Caco-2 (cell line): ENCODE measurements at regions not wholly inside any gene's neighbourhood (a gene's known extent, or its start where the extent isn't known, plus 50 kb on each side); places are given as distances from the start of the nearest gene placed in this dataset.

Experiments
- BruUV-seq: library from RNA; stranded (reverse); fragments of 400-500 nt; replicated peaks from 2 replicates; lab custom pipeline; 2021; lab: Mats Ljungman, UMichigan
- CTCF ChIA-PET: fragments of 300-600 bp; sonication (Branson Sonifier 250); formaldehyde crosslinking; loops from one replicate; lab custom pipeline; 2022; ENCODE audit warnings: antibody characterized with exemption; lab: Charles Lee
- POLR2A ChIA-PET: fragments of 300-600 bp; sonication (Branson Sonifier 250); formaldehyde crosslinking; loops from one replicate; lab custom pipeline; 2022; ENCODE audit warnings: antibody characterized with exemption; lab: Charles Lee
- DNase-seq, 2 experiments: peaks; one replicate each; pipeline versions ENCODE4 v3.0.0 to v3.0.0-alpha.2; 2020 to 2022
- H3K27me3 ChIP-seq: replicated peaks from 2 replicates; pipeline ENCODE4 v1.6.0; 2011; ENCODE audit warnings: low read length; ENCODE audit not compliant: control insufficient read depth, insufficient read depth
- H3K36me3 ChIP-seq: 2 replicates; pipeline ENCODE4 v1.5.1; 2011; ENCODE audit warnings: low read length; ENCODE audit not compliant: control insufficient read depth, insufficient read depth
- H3K4me1 ChIP-seq: fragments of 250-450 bp; sonication (Bioruptor Pico); 2 replicates; pipeline ENCODE4 v1.5.1; 2020; ENCODE audit warnings: mild to moderate bottlenecking
- H3K4me3 ChIP-seq: 2 replicates; pipeline ENCODE4 v1.5.1; 2011; ENCODE audit warnings: low read depth, mild to moderate bottlenecking, control low read depth, low read length
- H3K9me3 ChIP-seq: fragments of 250-450 bp; sonication (Bioruptor Pico); 2 replicates; pipeline ENCODE4 v1.5.1; 2020; ENCODE audit warnings: mild to moderate bottlenecking, moderate library complexity
- H3K27ac Mint-ChIP-seq: one replicate; pipeline ENCODE4 v1.8.0; 2022; ENCODE audit warnings: mixed read lengths; ENCODE audit not compliant: unreplicated experiment
- H3K27me3 Mint-ChIP-seq: one replicate; pipeline ENCODE4 v1.8.0; 2022; ENCODE audit warnings: mixed read lengths; ENCODE audit not compliant: insufficient read depth, unreplicated experiment
- H3K36me3 Mint-ChIP-seq: one replicate; pipeline ENCODE4 v1.8.0; 2022; ENCODE audit warnings: mild to moderate bottlenecking, mixed read lengths; ENCODE audit not compliant: insufficient read depth, unreplicated experiment
- H3K4me1 Mint-ChIP-seq: one replicate; pipeline ENCODE4 v1.8.0; 2022; ENCODE audit warnings: low read depth, mixed read lengths; ENCODE audit not compliant: unreplicated experiment
- H3K4me3 Mint-ChIP-seq: one replicate; pipeline ENCODE4 v1.8.0; 2022; ENCODE audit warnings: mild to moderate bottlenecking, moderate library complexity, mixed read lengths; ENCODE audit not compliant: unreplicated experiment
- H3K9me3 Mint-ChIP-seq: one replicate; pipeline ENCODE4 v1.8.0; 2022; ENCODE audit warnings: mixed read lengths; ENCODE audit not compliant: unreplicated experiment
- CTCF ChIP-seq, 2 experiments: fragments of 200-600 bp in 1 of 2; IDR thresholded peaks; 1 replicate in 1 of 2; 2 replicates in 1 of 2; pipeline versions ENCODE4 v1.5.1 to v1.8.0; 2011 to 2022; ENCODE audit warnings: antibody characterized with exemption in 1 of 2, control low read depth in 1 of 2, inconsistent platforms in 1 of 2, low read depth in 1 of 2, low read length in 1 of 2, mild to moderate bottlenecking in 1 of 2, moderate library complexity in 1 of 2; ENCODE audit not compliant: insufficient read depth in 1 of 2, severe bottlenecking in 1 of 2, unreplicated experiment in 1 of 2
- intact Hi-C: fragments of 100-400 bp; cut with micrococcal nuclease; formaldehyde crosslinking; loops from one replicate; pipeline ENCODE4 v1.10.0; 2022; ENCODE audit not compliant: unreplicated experiment

- no peak overlapping the region for H3K4me3 Mint-ChIP-seq
- TF ChIP-seq CTCF (IDR thresholded peaks at IDR 0.05; ENCODE audit: insufficient read depth in 1 of 2, low read depth in 1 of 2, low read length in 1 of 2, severe bottlenecking in 1 of 2, unreplicated experiment in 1 of 2), result no peak
- CTCF ChIA-PET, result no interaction called here
- no peaks in the 10 kb centered on the region for H3K4me1 Mint-ChIP-seq
- H3K27me3 Mint-ChIP-seq, result peaks cover 6% of the 10 kb centered on the region
- Histone ChIP-seq H3K4me3 (no peak overlapping the region), H3K4me1 (no peaks in the 10 kb centered on the region), H3K36me3 (no peaks in the 10 kb centered on the region), H3K27me3 (no peaks in the 10 kb centered on the region), H3K9me3 (no peaks in the 10 kb centered on the region)
- H3K9me3 Mint-ChIP-seq, result no peaks in the 10 kb centered on the region
- POLR2A ChIA-PET, result no interaction called here
- DNase-seq, result no peak
- H3K36me3 Mint-ChIP-seq, result no peaks in the 10 kb centered on the region
- no TSS peak for BruUV-seq
- H3K27ac Mint-ChIP-seq, result no peak overlapping the region
- intact Hi-C loops, result no loop called here
Observed at GRCh38 chr9:109861499-109861898, 81.5 kb downstream of the PALM2AKAP2 start.

- no peak for TF ChIP-seq CTCF (IDR thresholded peaks at IDR 0.05; ENCODE audit: insufficient read depth in 1 of 2, low read depth in 1 of 2, low read length in 1 of 2, severe bottlenecking in 1 of 2, unreplicated experiment in 1 of 2)
- intact Hi-C loops, result no loop called here
- Mint-ChIP-seq H3K27me3 (peaks cover 6% of the 10 kb centered on the region), H3K4me3 (no peak overlapping the region), H3K27ac (no peak overlapping the region), H3K9me3 (no peaks in the 10 kb centered on the region), H3K4me1 (no peaks in the 10 kb centered on the region), H3K36me3 (no peaks in the 10 kb centered on the region)
- no peak for DNase-seq
- no peaks in the 10 kb centered on the region for H3K27me3 ChIP-seq
- H3K4me3 ChIP-seq, result no peak overlapping the region
- POLR2A ChIA-PET, result no interaction called here
- H3K9me3 ChIP-seq, result no peaks in the 10 kb centered on the region
- no peaks in the 10 kb centered on the region for H3K4me1 ChIP-seq
- no TSS peak for BruUV-seq
- CTCF ChIA-PET, result no interaction called here
- H3K36me3 ChIP-seq, result no peaks in the 10 kb centered on the region
Observed at GRCh38 chr9:109861918-109862317, 81.9 kb downstream of the PALM2AKAP2 start.

- no TSS peak for BruUV-seq
Observed at GRCh38 chr9:109862452-109862851, 82.5 kb downstream of the PALM2AKAP2 start.

More at GRCh38 chr9:109862452-109862851, 82.5 kb downstream of the PALM2AKAP2 start:
- CTCF ChIA-PET, result no interaction called here
- POLR2A ChIA-PET, result no interaction called here
- TF ChIP-seq CTCF (IDR thresholded peaks at IDR 0.05; ENCODE audit: insufficient read depth in 1 of 2, low read depth in 1 of 2, low read length in 1 of 2, severe bottlenecking in 1 of 2, unreplicated experiment in 1 of 2), result no peak
- no peak overlapping the region for H3K4me3 Mint-ChIP-seq
- no peaks in the 10 kb centered on the region for H3K9me3 ChIP-seq
- no peaks in the 10 kb centered on the region for H3K9me3 Mint-ChIP-seq
- no peaks in the 10 kb centered on the region for H3K4me1 Mint-ChIP-seq
- H3K36me3 Mint-ChIP-seq, result no peaks in the 10 kb centered on the region
- H3K4me1 ChIP-seq, result no peaks in the 10 kb centered on the region
- DNase-seq, result no peak
- no peaks in the 10 kb centered on the region for H3K36me3 ChIP-seq
- no peak overlapping the region for H3K27ac Mint-ChIP-seq
- intact Hi-C loops, result no loop called here
- H3K27me3 Mint-ChIP-seq, result peaks cover 10% of the 10 kb centered on the region
- H3K27me3 ChIP-seq, result no peaks in the 10 kb centered on the region
- no peak overlapping the region for H3K4me3 ChIP-seq
